ENCODE measurements at regions not wholly inside any gene's neighbourhood (a gene's known extent, or its start where the extent isn't known, plus 50 kb on each side); places are given as distances from the start of the nearest gene placed in this dataset.

- no peak for DNase-seq
These were observed 320.3 kb upstream of the VRK2 start for GRCh38 chr2:57726294-57726693.

GRCh38 chr2:57728691-57729090 lies 317.9 kb upstream of the VRK2 start:
- DNase-seq: no peak

DNA sequence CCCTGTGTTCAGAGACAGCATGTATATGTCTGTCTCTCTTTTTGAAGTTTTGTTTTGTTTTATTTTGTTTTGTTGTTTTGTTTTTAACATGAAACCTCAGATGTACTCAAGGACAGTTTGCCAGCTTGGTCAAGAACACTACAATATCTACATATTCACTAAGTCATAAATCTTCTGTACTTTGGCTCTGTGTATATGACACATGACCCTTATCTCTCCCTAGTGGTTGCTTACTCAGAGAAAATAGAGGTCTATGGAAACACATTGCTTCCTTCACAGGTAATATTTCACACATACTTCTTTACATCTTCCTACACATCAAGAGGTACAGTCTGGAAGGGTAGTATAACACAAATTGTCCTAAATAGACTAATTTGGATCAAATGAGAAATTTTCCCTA lies 312.6 kb upstream of the VRK2 start:
- no peak for DNase-seq

GRCh38 chr2:57740891-57741290 lies 305.7 kb upstream of the VRK2 start:
- no peak for DNase-seq

GRCh38 chr2:57753636-57754035 lies 293.0 kb upstream of the VRK2 start:
- no peak for DNase-seq

- DNase-seq: no peak
These were observed 287.9 kb upstream of the VRK2 start for GRCh38 chr2:57758686-57759085.

GRCh38 chr2:57759131-57759530 lies 287.5 kb upstream of the VRK2 start:
- DNase-seq: no peak

- DNase-seq: peak; percentile 75
These were observed 286.7 kb upstream of the VRK2 start for GRCh38 chr2:57759822-57760300.

DNA sequence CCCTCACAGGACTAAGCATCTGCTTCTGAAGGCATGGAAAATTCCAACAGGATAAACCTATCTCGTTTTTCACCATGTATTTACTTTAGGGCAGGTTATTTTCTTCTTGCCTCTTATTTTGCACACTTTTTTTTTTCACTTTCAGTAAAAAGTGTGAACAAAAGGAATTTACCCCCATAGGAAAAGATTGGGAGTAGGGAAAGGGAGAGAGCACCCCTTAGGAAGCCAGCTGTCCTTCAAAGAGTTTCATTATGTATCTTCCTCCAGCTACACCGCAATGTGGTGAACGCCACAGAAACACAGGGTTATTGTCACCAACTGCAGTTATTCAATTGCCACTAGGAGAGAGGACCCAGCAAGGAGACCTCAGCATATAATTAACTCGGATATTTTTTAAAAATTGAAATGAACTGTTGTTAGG lies 286.2 kb upstream of the VRK2 start:
- no peak for DNase-seq

DNA sequence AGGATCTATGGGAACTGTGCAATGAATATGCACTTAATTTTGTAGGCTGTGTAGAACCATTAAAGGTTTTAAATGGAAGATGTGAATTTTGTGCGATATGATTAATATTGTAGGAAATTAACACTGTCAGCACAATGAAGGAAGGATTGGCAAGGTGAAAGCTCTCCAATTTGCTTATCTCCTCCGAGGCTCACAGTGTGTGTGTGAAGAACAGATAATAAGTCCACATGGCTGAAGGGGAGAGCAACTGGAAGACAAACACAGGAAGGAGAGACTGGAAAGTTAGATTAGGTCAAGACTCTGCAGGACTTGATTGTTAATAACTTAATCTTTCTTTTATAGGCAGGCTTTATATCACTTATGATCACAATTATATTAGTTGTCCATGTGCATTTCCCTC lies 269.7 kb upstream of the VRK2 start:
- no peak for DNase-seq

DNA sequence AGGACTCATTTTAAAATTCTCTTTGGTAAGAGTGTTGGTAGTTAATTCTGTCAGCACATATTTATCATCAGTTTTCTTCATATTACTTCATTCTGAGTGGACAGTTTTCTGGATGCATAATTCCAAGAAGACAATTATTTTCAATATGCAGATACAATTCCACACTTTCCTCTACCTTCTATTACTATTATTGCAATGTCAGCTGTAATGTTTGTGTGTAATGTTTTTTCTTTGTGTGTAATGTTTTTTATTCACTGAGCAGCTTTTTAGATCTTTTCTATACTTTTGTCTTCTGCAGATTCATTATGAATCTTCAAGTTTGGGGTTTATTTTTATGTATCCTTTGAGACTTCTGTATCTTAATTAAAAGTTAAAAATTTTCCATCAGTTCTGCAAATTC lies 264.0 kb upstream of the VRK2 start:
- DNase-seq: no peak

DNA sequence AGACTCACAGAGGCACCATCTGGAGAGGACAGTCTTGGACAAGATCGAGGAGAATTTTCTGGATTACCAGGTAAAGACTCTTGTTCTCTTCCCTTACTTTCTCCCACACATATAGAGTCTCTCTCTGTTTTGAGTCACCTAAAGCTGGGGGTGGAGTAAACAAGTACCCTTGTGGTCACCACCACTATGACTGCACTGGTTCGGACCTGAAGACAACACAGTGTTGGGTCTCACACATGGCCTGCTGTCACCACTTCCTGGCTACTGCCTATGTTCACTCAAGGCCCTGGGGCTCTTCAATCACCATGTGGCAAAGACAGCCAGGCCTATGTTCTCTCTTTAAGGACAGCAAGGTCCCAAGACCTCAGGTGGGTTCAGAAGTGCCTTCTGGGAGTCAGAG lies 253.3 kb upstream of the VRK2 start:
- no peak for DNase-seq

DNA sequence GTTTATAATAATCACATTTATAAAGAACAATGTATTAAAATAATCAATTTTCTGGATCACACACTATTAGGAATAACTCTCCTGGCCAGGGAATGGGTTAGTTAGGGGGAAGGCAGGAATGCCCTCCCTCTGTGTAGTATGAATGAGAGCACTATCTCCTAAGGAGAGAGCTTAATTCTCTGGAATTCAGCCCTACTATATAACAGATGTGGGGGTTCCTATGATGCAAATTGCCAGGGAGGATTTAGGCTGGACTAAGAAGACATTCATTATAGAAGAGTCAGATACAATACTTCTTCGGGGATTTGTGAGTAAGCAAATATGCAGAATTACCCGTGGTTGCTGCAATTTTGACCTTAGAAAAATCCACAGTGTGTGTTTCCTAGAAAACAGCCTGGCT lies 250.1 kb upstream of the VRK2 start:
- no peak for DNase-seq

DNA sequence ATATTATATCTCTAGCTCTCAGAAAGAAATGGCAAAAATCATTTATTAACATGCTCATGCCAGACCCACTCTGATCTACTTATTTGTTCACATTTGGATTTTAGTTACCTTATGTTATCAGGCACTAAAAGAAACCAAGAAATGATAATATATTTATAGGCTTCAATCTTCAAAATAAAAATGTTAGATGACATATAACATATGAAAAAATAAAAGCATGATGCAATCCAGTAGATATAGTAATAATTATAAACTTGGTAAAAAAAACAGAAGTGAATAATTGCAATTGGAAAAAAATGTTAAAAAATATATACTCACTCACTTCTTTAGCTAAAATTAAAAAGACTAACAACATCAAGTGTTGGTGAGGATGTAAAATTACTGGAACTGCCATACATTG lies 248.3 kb upstream of the VRK2 start:
- DNase-seq: no peak

- no peak for DNase-seq
These were observed 244.4 kb upstream of the VRK2 start for GRCh38 chr2:57802243-57802642.

DNA sequence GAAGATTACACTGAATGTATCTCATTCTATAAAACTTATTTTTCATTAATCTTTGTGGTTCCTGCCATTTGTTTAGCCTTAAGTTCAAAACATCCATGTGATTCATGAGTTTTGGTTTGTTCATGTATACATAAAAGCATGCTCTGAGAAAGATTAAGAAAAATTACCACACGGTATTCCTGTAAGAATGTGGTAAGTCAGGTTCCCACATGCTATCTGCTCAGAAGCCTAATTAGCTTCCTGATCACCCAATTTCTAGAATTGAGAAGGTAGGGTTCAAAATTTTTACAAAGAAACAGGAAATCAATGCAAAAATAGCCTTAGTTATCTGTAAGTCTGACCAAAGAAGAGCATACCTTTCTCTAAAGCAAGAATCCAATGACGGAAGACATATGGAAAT lies 241.6 kb upstream of the VRK2 start:
- no peak for DNase-seq

GRCh38 chr2:57806449-57806968 lies 240.1 kb upstream of the VRK2 start:
- no peak for DNase-seq

- no peak for DNase-seq
These were observed 237.4 kb upstream of the VRK2 start for GRCh38 chr2:57809230-57809629.

DNA sequence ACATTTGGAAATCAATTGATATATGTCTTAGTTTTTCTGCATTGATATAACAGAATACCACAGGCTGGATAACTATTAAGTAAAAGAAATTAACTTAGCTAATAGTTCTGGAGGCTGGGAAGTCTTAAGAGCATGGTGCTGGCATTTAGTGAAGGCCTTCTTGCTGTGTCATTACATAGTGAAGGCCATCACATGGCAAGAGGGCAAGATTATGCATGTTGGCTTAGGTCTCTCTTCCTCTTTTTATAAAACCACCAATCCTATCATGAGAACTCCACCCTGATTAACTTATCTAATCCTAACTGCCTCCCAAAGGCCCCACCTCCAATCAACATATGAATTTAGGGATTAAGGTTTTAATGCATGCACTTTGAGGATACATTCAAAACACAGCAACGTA lies 225.5 kb upstream of the VRK2 start:
- DNase-seq: no peak

- DNase-seq: no peak
These were observed 218.4 kb upstream of the VRK2 start for GRCh38 chr2:57828221-57828620.

GRCh38 chr2:57834666-57835065 lies 211.9 kb upstream of the VRK2 start:
- no peak for DNase-seq

DNA sequence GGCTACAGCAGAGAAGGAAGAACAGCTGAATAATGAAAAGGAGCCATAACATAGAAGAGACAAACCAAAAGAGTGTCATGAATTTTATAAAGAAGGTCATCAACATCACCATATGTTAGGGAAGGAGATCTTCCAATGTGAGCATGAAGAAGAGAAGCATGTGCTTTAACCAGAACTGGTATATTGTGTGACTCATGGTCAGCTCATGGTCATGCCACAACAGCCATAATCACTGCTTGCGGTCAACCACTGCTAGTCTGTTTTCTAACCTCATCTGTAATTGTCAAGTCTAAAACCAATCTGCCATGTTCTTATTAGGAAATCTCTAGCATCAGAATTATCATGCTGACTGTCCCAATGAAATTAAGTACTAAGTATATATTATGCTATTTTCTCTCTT lies 204.1 kb upstream of the VRK2 start:
- DNase-seq: no peak

- no peak for DNase-seq
These were observed 203.4 kb upstream of the VRK2 start for GRCh38 chr2:57843158-57843557.

- no peak for DNase-seq
These were observed 197.9 kb upstream of the VRK2 start for GRCh38 chr2:57848723-57849122.

DNA sequence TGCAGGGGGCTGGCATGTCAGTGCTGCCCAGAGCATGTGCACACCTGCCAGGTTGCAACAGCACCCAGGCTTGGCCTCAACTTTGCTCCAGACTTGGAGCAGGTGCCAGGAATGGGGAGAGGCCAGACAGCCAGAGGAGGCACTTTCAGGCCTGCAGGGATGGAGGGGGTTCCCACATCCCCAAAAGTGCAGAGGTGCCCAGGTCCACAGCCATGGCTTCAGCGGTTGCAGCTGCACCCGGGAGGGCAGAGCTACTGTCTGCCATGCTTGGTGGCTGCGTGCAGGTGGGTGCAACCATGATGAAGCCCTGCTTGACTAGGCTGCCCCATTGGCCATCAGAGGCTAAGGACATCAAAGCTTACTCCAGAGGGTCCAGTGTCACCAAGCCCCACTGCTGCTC lies 196.8 kb upstream of the VRK2 start:
- DNase-seq: no peak
